GM18870 (cell line): ENCODE measurements at regions not wholly inside any gene's neighbourhood (a gene's known extent, or its start where the extent isn't known, plus 50 kb on each side); places are given as distances from the start of the nearest gene placed in this dataset.
"Not testable (repeated sequence)": the region's sequence is repeated elsewhere in the genome, so short reads cannot be mapped to it uniquely, and the experiment has no call there.

Experiments used
- ATAC-seq: cut with Tn5 transposase; IDR thresholded peaks from one replicate; pipeline ENCODE4 v1.9.1; 2021; ENCODE audit warnings: moderate library complexity; ENCODE audit not compliant: unreplicated experiment

- ATAC-seq = not testable (repeated sequence)
These were observed 116.7 kb upstream of the ZNF516 start for GRCh38 chr18:76611750-76612045.

- no peak for ATAC-seq
These were observed 116.1 kb upstream of the ZNF516 start for GRCh38 chr18:76610933-76611749.

GRCh38 chr18:76610012-76610411, 115.0 kb upstream of the ZNF516 start:
- ATAC-seq = no peak

GRCh38 chr18:76605341-76605929, 110.4 kb upstream of the ZNF516 start:
- ATAC-seq = no peak

GRCh38 chr18:76604935-76605240, 109.8 kb upstream of the ZNF516 start:
- no peak for ATAC-seq

- no peak for ATAC-seq
These were observed 109.3 kb upstream of the ZNF516 start for GRCh38 chr18:76604108-76604934.

GRCh38 chr18:76602191-76602590, 107.1 kb upstream of the ZNF516 start:
- no peak for ATAC-seq

- not testable (repeated sequence) for ATAC-seq
These were observed 105.0 kb upstream of the ZNF516 start for GRCh38 chr18:76600076-76600475.

GRCh38 chr18:76594966-76595365, 99.9 kb upstream of the ZNF516 start:
- no peak for ATAC-seq

- no peak for ATAC-seq
These were observed 98.8 kb upstream of the ZNF516 start for GRCh38 chr18:76593843-76594242.

GRCh38 chr18:76592981-76593381, 97.9 kb upstream of the ZNF516 start:
- no peak for ATAC-seq

- no peak for ATAC-seq
These were observed 97.1 kb upstream of the ZNF516 start for GRCh38 chr18:76592096-76592495.

- ATAC-seq = no peak
These were observed 94.8 kb upstream of the ZNF516 start for GRCh38 chr18:76589866-76590265.

GRCh38 chr18:76589316-76589715, 94.3 kb upstream of the ZNF516 start:
- ATAC-seq = no peak

GRCh38 chr18:76588601-76589226, 93.7 kb upstream of the ZNF516 start:
- ATAC-seq = no peak

GRCh38 chr18:76587879-76588271, 92.8 kb upstream of the ZNF516 start:
- no peak for ATAC-seq

GRCh38 chr18:76587147-76587878, 92.3 kb upstream of the ZNF516 start:
- no peak for ATAC-seq

GRCh38 chr18:76584414-76585310, 89.6 kb upstream of the ZNF516 start:
- ATAC-seq = no peak

- ATAC-seq = no peak
These were observed 86.2 kb upstream of the ZNF516 start for GRCh38 chr18:76581261-76581660.
